HepG2 (cell line): ENCODE measurements at regions not wholly inside any gene's neighbourhood (a gene's known extent, or its start where the extent isn't known, plus 50 kb on each side); places are given as distances from the start of the nearest gene placed in this dataset.
A peak's percentile ranks its signal among the peaks of the same experiment; 100 is the strongest.

ENCODE experiments used
- ATF3 ChIP-seq: sonication (generic); formaldehyde crosslinking; IDR thresholded peaks from 2 replicates; pipeline ENCODE4 v1.4.0; 2020; ENCODE audit warnings: missing genetic modification reagents
- CREM ChIP-seq, 2 experiments: sonication (generic) in 1 of 2; formaldehyde crosslinking in 1 of 2; IDR thresholded peaks; 2 replicates each; pipeline versions ENCODE4 v1.4.0 to v1.6.1; 2016 to 2020; ENCODE audit warnings: antibody characterized with exemption in 1 of 2, mild to moderate bottlenecking in 1 of 2, missing genetic modification reagents in 1 of 2
- ESRRA ChIP-seq: sonication (generic); formaldehyde crosslinking; IDR thresholded peaks from 2 replicates; pipeline ENCODE4 v1.5.1; 2020; ENCODE audit warnings: mild to moderate bottlenecking, low read depth, missing genetic modification reagents
- FOSL2 ChIP-seq: sonication (generic); formaldehyde crosslinking; IDR thresholded peaks from 2 replicates; pipeline ENCODE4 v1.4.0; 2020; ENCODE audit warnings: missing genetic modification reagents
- GMEB1 ChIP-seq: sonication (generic); formaldehyde crosslinking; IDR thresholded peaks from 2 replicates; pipeline ENCODE4 v1.5.1; 2020; ENCODE audit warnings: missing genetic modification reagents, mild to moderate bottlenecking, borderline replicate concordance
- HOXA7 ChIP-seq: sonication (generic); formaldehyde crosslinking; IDR thresholded peaks from 2 replicates; pipeline ENCODE4 v1.8.1; 2022; ENCODE audit warnings: mild to moderate bottlenecking, missing genetic modification reagents, moderate library complexity
- KMT2B ChIP-seq: IDR thresholded peaks from 2 replicates; pipeline ENCODE4 v1.6.1; 2016; ENCODE audit warnings: missing genetic modification reagents, missing compliant biosample characterization
- MEF2D ChIP-seq: sonication (generic); formaldehyde crosslinking; IDR thresholded peaks from 2 replicates; pipeline ENCODE4 v1.5.1; 2020; ENCODE audit warnings: mild to moderate bottlenecking, missing genetic modification reagents
- MEIS1 ChIP-seq: sonication (generic); formaldehyde crosslinking; IDR thresholded peaks from 2 replicates; pipeline ENCODE4 v1.9.0; 2021; ENCODE audit warnings: mild to moderate bottlenecking, missing genetic modification reagents, moderate library complexity, borderline replicate concordance
- MLLT10 ChIP-seq: sonication (generic); formaldehyde crosslinking; IDR thresholded peaks from 2 replicates; pipeline ENCODE4 v1.4.0; 2020; ENCODE audit warnings: missing genetic modification reagents
- MYC ChIP-seq: sonication (generic); formaldehyde crosslinking; IDR thresholded peaks from 2 replicates; pipeline ENCODE4 v1.9.0; 2021; ENCODE audit warnings: missing genetic modification reagents, borderline replicate concordance
- NR2C2 ChIP-seq: sonication (generic); formaldehyde crosslinking; IDR thresholded peaks from 2 replicates; pipeline ENCODE4 v1.4.0; 2020; ENCODE audit warnings: missing genetic modification reagents, mild to moderate bottlenecking, moderate library complexity, borderline replicate concordance
- NR2F6 ChIP-seq, 2 experiments: IDR thresholded peaks; 2 replicates each; pipeline ENCODE4 v1.6.1; 2016; ENCODE audit warnings: antibody characterized with exemption in 1 of 2, mild to moderate bottlenecking in 1 of 2
- PHB2 ChIP-seq: fragments of 450-650 bp; IDR thresholded peaks from 2 replicates; pipeline ENCODE4 v1.6.1; 2018; ENCODE audit not compliant: partially characterized antibody
- PHF21A ChIP-seq: sonication (generic); formaldehyde crosslinking; IDR thresholded peaks from 2 replicates; pipeline ENCODE4 v1.5.0; 2020; ENCODE audit warnings: mild to moderate bottlenecking, missing genetic modification reagents
- PITX1 ChIP-seq: sonication (generic); formaldehyde crosslinking; IDR thresholded peaks from 2 replicates; pipeline ENCODE4 v1.5.1; 2020; ENCODE audit warnings: mild to moderate bottlenecking, missing genetic modification reagents
- ZBTB46 ChIP-seq: sonication (generic); formaldehyde crosslinking; IDR thresholded peaks from 2 replicates; pipeline ENCODE4 v1.4.0; 2020; ENCODE audit warnings: mild to moderate bottlenecking, missing genetic modification reagents, borderline replicate concordance
- ZFY ChIP-seq: sonication (generic); formaldehyde crosslinking; IDR thresholded peaks from 2 replicates; pipeline ENCODE4 v1.4.0; 2020; ENCODE audit warnings: missing genetic modification reagents
- ZNF235 ChIP-seq: sonication (generic); formaldehyde crosslinking; IDR thresholded peaks from 2 replicates; pipeline ENCODE4 v1.8.1; 2023; ENCODE audit warnings: mild to moderate bottlenecking, missing genetic modification reagents, borderline replicate concordance
- ZNF468 ChIP-seq: sonication (generic); formaldehyde crosslinking; IDR thresholded peaks from 2 replicates; pipeline ENCODE4 v1.8.0; 2022; ENCODE audit warnings: mild to moderate bottlenecking, moderate library complexity, missing genetic modification reagents
- ZNF572 ChIP-seq: sonication (generic); formaldehyde crosslinking; IDR thresholded peaks from 2 replicates; pipeline ENCODE4 v1.5.1; 2020; ENCODE audit warnings: mild to moderate bottlenecking, missing genetic modification reagents
- ZNF598 ChIP-seq: sonication (generic); formaldehyde crosslinking; IDR thresholded peaks from 2 replicates; pipeline ENCODE4 v1.5.1; 2020; ENCODE audit warnings: mild to moderate bottlenecking, missing genetic modification reagents, borderline replicate concordance
- ZNF747 ChIP-seq: sonication (generic); formaldehyde crosslinking; IDR thresholded peaks from 2 replicates; pipeline ENCODE4 v1.8.1; 2023; ENCODE audit warnings: missing genetic modification reagents, mild to moderate bottlenecking, borderline replicate concordance
- ZNF776 ChIP-seq: sonication (generic); formaldehyde crosslinking; IDR thresholded peaks from 2 replicates; pipeline ENCODE4 v1.4.0; 2020; ENCODE audit warnings: mild to moderate bottlenecking, missing genetic modification reagents
- ZNF792 ChIP-seq: IDR thresholded peaks from 2 replicates; pipeline ENCODE4 v1.6.1; 2016

- peak; percentile 25; the same call in 1 of the 2 replicates for TF ChIP-seq PITX1 (CRISPR knock-in tag)
- TF ChIP-seq FOSL2 (CRISPR knock-in tag) = peak; percentile 35; the same call in 1 of the 2 replicates
- TF ChIP-seq PHF21A (CRISPR knock-in tag) = 0 out of 2 replicates have a peak, but pooled peaks have one; percentile 43
- TF ChIP-seq ESRRA = peak; percentile 87
- TF ChIP-seq ZNF235 (CRISPR knock-in tag) = no peak
- no peak for TF ChIP-seq HOXA7 (CRISPR knock-in tag)
- TF ChIP-seq NR2C2 (CRISPR knock-in tag) = peak; percentile 45; the same call in 1 of the 2 replicates
- TF ChIP-seq ZBTB46 = no peak
- TF ChIP-seq MEF2D (CRISPR knock-in tag) = 0 out of 2 replicates have a peak, but pooled peaks have one; percentile 46
- no peak for TF ChIP-seq MLLT10 (CRISPR knock-in tag)
- no peak for TF ChIP-seq ZNF598 (CRISPR knock-in tag)
- no peak for TF ChIP-seq ZFY (CRISPR knock-in tag)
- no peak for TF ChIP-seq GMEB1 (CRISPR knock-in tag)
- peak; percentile 52; the same call in 1 of the 2 replicates for TF ChIP-seq MEIS1 (CRISPR knock-in tag)
- TF ChIP-seq ZNF747 (CRISPR knock-in tag) = no peak
- no peak for TF ChIP-seq ZNF572 (CRISPR knock-in tag)
- peak; percentile 84 for TF ChIP-seq NR2F6 (IDR thresholded peaks at IDR 0.05)
- peak; percentile 73 for TF ChIP-seq NR2F6 (CRISPR knock-in tag; IDR thresholded peaks at IDR 0.05)
- TF ChIP-seq PHB2 = no peak
- TF ChIP-seq ZNF792 = no peak
- 0 out of 2 replicates have a peak, but pooled peaks have one; percentile 33 for TF ChIP-seq MYC (CRISPR knock-in tag)
- TF ChIP-seq KMT2B (CRISPR knock-in tag) = no peak
- TF ChIP-seq ZNF776 (CRISPR knock-in tag) = no peak
- no peak for TF ChIP-seq ATF3
- TF ChIP-seq CREM (IDR thresholded peaks at IDR 0.05) = peak; percentile 35; the same call in 1 of the 2 replicates
- no peak for TF ChIP-seq CREM (CRISPR knock-in tag; IDR thresholded peaks at IDR 0.05)
- no peak for TF ChIP-seq ZNF468
Observed at GRCh38 chr10:112887968-112888367, 62.1 kb upstream of the TCF7L2 start (continued).
